ENCODE measurements at regions not wholly inside any gene's neighbourhood (a gene's known extent, or its start where the extent isn't known, plus 50 kb on each side); places are given as distances from the start of the nearest gene placed in this dataset.

DNA sequence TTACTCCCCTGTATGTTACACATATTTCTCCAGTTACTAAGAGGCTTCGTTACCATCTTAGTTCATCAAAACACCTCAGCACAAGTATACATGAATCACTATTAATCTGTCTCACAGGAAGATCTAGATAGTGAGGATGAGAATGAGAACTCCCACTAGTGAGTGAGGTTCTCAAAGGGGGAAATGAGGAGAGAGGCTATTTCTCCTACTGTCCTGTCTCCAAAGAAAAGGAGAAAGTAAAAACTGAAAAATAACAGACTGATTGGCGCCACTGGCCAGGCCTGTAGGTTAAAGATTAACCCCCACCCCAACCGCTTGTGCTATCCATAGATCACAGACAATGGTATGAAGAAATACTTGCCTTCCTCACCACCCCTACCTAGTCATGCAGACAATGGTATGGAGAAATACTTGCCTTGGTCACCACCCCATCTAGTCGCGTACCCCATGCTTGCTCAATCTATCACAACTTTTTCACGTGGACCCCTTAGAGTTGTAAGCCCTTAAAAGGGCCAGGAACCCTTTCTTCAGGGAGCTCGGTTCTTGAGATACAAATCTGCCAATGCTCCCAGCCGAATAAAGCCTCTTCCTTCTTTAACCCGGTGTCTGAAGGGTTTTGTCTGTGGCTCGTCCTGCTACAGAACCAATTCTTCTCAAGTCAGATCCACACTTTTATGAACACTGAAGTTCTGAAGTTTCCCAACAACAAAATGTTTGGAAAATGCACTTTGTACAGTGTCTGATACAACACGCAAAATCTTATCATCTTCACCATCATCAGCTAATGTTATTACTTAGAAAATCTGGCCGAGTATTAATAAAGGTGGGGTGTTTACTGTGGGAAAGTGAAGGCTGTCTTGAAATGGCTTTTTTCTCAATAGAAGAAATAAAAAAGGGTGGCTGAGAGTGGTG is 598.1 kb downstream of the UQCRFS1 start:
- TF ChIP-seq, protein P1, sequence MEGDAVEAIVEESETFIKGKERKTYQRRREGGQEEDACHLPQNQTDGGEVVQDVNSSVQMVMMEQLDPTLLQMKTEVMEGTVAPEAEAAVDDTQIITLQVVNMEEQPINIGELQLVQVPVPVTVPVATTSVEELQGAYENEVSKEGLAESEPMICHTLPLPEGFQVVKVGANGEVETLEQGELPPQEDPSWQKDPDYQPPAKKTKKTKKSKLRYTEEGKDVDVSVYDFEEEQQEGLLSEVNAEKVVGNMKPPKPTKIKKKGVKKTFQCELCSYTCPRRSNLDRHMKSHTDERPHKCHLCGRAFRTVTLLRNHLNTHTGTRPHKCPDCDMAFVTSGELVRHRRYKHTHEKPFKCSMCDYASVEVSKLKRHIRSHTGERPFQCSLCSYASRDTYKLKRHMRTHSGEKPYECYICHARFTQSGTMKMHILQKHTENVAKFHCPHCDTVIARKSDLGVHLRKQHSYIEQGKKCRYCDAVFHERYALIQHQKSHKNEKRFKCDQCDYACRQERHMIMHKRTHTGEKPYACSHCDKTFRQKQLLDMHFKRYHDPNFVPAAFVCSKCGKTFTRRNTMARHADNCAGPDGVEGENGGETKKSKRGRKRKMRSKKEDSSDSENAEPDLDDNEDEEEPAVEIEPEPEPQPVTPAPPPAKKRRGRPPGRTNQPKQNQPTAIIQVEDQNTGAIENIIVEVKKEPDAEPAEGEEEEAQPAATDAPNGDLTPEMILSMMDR (IDR thresholded peaks at IDR 0.05 in 4 of 5, conservative IDR thresholded peaks at IDR 0.05 in 1 of 5): no peak
- no peak for TF ChIP-seq POLR2A (IDR thresholded peaks at IDR 0.05)

Data from gastrocnemius medialis (tissue), 4 donors.